GM10248 (cell line): ENCODE measurements at regions not wholly inside any gene's neighbourhood (a gene's known extent, or its start where the extent isn't known, plus 50 kb on each side); places are given as distances from the start of the nearest gene placed in this dataset.

Source experiments
- CTCF ChIA-PET: fragments of 300-600 bp; sonication (Branson Sonifier 250); formaldehyde crosslinking; extraction: SDS; loops from one replicate; lab custom pipeline; 2021; ENCODE audit warnings: antibody characterized with exemption; lab: Yijun Ruan, JAX
- POLR2A ChIA-PET: fragments of 350-650 bp; sonication (Branson Sonifier 250); formaldehyde crosslinking; extraction: SDS; loops from one replicate; lab custom pipeline; 2020; ENCODE audit warnings: antibody characterized with exemption; lab: Yijun Ruan, JAX
- DNase-seq: peaks from one replicate; pipeline ENCODE4 v3.0.0; 2012; ENCODE audit errors: extremely low spot score
- TF ChIP-seq, protein P1 (sequence below): IDR thresholded peaks from 2 replicates; pipeline ENCODE4 v1.5.1; 2012; ENCODE audit warnings: mild to moderate bottlenecking, low read depth; ENCODE audit errors: extremely low read depth, missing control alignments, control extremely low read depth

GRCh38 chr15:52844823-52845222 lies 54.7 kb upstream of the ONECUT1 start:
- no peak for DNase-seq
- TF ChIP-seq, protein P1, sequence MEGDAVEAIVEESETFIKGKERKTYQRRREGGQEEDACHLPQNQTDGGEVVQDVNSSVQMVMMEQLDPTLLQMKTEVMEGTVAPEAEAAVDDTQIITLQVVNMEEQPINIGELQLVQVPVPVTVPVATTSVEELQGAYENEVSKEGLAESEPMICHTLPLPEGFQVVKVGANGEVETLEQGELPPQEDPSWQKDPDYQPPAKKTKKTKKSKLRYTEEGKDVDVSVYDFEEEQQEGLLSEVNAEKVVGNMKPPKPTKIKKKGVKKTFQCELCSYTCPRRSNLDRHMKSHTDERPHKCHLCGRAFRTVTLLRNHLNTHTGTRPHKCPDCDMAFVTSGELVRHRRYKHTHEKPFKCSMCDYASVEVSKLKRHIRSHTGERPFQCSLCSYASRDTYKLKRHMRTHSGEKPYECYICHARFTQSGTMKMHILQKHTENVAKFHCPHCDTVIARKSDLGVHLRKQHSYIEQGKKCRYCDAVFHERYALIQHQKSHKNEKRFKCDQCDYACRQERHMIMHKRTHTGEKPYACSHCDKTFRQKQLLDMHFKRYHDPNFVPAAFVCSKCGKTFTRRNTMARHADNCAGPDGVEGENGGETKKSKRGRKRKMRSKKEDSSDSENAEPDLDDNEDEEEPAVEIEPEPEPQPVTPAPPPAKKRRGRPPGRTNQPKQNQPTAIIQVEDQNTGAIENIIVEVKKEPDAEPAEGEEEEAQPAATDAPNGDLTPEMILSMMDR: no peak
- ChIA-PET POLR2A (no interaction called here), CTCF (interaction anchor here (1.2 kb wide), 1 partner anchor 18 kb away, joined by 3 read pairs; no protein-coding TSS in a partner anchor)
